ENCODE measurements at regions not wholly inside any gene's neighbourhood (a gene's known extent, or its start where the extent isn't known, plus 50 kb on each side); places are given as distances from the start of the nearest gene placed in this dataset.

DNA sequence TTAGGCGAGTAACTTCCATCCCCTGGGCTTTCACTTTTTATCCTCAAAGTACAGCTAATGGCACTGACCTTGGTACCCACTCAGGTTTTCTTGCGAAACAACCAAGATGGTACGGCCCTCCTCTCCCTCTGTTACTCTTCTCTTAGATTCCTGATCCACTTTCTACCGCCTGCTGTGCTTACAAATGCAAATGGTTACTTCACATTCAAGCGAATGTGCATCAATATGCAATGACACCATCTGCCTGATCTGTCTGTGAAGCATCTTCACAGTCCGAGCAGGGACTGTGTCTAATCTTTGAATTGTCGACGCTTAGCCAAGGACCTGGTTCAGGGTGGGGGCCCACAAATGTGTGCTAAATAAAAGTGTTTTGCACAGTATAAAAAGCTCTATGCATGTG, 112.2 kb downstream of the TRIB2 start:
- no peak for DNase-seq

DNA sequence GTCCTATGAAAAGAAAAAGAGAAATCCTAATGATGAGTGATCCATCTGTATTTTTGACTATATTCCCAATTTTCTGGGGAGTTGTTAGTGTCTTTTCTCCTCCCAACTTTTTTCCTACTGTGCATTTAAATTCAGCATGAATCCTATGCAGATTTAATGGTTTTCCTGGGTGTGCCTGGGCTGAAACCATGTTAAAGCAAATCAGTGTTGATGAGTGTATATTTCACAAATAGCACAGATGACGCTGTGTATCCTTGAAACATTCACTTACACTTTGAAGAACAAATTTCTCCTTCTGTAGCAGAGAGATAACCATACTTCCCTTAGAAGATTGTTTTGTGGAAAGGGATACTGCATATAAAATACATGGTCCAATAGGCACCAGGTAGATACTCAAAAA, 114.3 kb downstream of the TRIB2 start:
- no peak for DNase-seq

GRCh38 chr2:12834239-12834638, 117.5 kb downstream of the TRIB2 start:
- no peak for DNase-seq

DNA sequence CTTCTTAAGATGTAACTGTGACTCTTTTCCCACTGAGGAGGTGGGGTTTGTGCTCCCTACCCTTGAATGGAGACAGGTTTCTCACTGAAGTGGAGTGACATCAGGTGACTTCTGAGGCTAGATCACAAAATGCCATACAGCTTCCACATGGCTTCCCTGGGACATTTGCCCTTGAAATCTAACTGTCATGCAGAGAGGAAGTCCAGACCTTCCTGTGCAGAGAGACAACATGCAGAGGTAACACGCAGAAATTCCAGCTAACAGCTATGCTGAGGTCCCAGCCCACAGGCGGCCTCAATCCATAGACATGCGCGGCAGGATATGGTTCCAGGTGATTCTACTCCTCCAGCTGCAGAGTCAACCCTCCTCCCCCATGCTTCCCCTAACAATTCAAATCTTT, 119.0 kb downstream of the TRIB2 start:
- DNase-seq: no peak

GRCh38 chr2:12839339-12839738, 122.6 kb downstream of the TRIB2 start:
- no peak for DNase-seq

GRCh38 chr2:12841021-12841420, 124.3 kb downstream of the TRIB2 start:
- no peak for DNase-seq

DNA sequence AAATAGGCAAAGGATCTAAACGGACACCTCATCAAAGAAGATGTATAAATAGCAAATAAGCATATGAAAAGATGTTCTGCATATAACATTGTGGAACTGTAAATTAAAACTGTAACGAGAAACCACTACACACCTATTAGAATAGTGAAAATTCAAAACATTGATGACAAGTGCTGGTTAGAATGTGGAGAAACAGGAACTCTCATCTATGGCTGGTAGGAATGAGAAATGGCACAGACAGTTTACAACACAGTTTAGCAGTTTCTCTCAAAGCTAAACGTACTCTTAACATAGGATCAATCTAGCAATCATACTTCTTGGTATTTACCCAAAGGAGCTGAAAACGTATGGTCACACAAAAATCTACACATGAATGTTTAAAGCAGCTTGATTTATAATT, 126.2 kb downstream of the TRIB2 start:
- DNase-seq: no peak

- no peak for DNase-seq
These were observed 127.8 kb downstream of the TRIB2 start for GRCh38 chr2:12844511-12844910.

- no peak for DNase-seq
These were observed 131.2 kb downstream of the TRIB2 start for GRCh38 chr2:12847694-12848575.

GRCh38 chr2:12852135-12852534, 135.4 kb downstream of the TRIB2 start:
- DNase-seq: no peak

GRCh38 chr2:12854001-12854530, 137.3 kb downstream of the TRIB2 start:
- DNase-seq: no peak

DNA sequence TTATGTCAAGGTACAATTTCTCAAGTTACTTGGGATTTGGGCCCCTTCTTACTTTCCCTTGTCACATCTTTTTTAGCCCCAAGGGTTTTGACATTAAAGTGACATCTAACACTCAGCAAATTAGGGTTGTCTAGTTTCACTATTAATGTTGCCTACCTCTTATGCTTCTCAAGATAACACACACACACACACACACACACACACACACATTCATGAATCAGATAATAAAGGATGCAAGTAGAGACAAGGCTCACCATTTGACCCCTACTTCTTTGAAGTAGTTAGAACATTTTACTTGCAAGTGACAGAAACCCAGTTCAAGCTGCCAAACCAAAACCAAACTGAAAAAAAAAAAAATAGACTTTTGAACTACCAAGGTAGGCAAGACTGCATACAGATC, 138.8 kb downstream of the TRIB2 start:
- no peak for DNase-seq

DNA sequence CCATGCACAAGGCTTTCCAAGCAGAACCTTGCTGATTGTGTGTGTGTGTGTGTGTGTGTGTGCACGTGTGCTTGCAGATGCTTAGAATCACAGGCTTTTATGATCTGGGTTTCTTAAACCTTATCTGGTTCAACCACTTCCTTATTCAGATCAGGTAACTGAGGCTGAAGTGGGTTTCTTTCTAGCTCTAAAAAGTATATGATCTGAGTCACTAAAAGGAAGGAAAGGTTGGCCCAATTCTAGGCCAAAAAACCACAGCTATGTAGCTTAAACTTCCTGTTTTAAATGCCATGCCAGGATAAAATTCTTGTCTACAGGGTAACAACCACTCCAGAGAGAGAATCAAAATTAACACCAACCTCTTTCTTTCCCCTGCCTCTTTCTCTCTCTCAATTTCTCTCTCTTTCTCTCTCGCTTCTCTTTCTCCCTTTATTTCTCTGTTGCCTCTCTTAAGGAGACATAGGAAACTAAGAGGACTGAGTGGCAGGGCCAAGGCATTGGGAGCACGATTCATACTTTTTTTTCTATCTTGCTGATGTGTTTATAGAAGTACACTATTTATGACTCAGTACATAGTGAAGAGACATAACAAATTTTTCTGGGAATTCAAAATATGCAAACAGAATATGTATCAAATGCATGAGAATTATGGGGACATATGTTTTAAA, 140.3 kb downstream of the TRIB2 start:
- DNase-seq: no peak

GRCh38 chr2:12857891-12858290, 141.2 kb downstream of the TRIB2 start:
- DNase-seq: no peak

GRCh38 chr2:12858786-12859185, 142.1 kb downstream of the TRIB2 start:
- DNase-seq: no peak

GRCh38 chr2:12861344-12861930, 144.7 kb downstream of the TRIB2 start:
- DNase-seq: no peak

GRCh38 chr2:12862541-12862940, 145.8 kb downstream of the TRIB2 start:
- DNase-seq: no peak

DNA sequence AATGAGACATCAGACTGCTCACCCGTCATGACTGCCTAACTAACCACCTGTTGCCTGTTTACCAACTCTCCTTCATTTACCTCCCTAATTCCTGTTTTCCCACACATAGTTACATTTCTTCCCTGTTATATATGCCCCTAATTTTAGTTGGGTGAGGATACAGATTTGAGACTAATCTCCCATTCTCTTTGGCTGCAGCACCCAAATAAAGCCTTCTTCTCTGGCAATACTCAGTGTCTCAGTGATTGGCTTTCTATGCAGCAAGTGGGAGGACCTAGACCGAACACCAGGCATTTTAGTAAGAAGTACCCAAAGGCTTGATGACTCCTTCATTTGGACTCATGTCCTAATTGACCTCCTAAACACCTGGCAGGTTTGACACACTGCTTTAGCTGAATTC, 147.2 kb downstream of the TRIB2 start:
- no peak for DNase-seq

- no peak for DNase-seq
These were observed 151.0 kb downstream of the TRIB2 start for GRCh38 chr2:12867631-12868287.

GRCh38 chr2:12870692-12871091, 154.0 kb downstream of the TRIB2 start:
- no peak for DNase-seq

- no peak for DNase-seq
These were observed 155.1 kb downstream of the TRIB2 start for GRCh38 chr2:12871694-12872315.

DNA sequence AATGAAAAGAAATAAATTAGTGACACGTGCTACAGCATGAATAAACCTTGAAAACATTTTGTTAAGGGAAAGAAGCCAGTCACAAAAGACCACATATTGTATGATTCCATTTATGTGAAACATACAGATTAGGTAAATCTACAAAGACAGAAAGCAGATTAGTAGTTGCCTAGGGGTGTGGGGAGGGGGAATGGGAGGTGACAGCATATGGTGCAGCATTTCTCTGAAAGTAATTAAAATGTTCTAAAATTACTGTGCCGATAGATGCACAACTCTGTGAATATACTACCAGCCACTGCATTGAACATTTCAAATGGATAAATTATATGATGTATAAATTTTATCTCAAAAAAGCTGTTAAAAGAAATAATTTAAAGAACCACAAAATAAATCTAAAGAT, 161.0 kb downstream of the TRIB2 start:
- DNase-seq: no peak

GRCh38 chr2:12879649-12880048, 162.9 kb downstream of the TRIB2 start:
- DNase-seq: no peak
